ENCODE measurements at regions not wholly inside any gene's neighbourhood (a gene's known extent, or its start where the extent isn't known, plus 50 kb on each side); places are given as distances from the start of the nearest gene placed in this dataset.

- TF ChIP-seq CTCF (IDR thresholded peaks at IDR 0.05; ENCODE audit: insufficient read depth, low read length): no peak
- TF ChIP-seq POLR2AphosphoS5 (IDR thresholded peaks at IDR 0.05; ENCODE audit: low read depth): no peak
- no peak for TF ChIP-seq REST (IDR thresholded peaks at IDR 0.05; ENCODE audit: insufficient replicate concordance, low read depth)
- no peak for TF ChIP-seq GABPA (IDR thresholded peaks at IDR 0.05; ENCODE audit: low read depth)
These were observed 442.5 kb upstream of the RGS6 start for GRCh38 chr14:71489742-71490141.
